ENCODE measurements at regions not wholly inside any gene's neighbourhood (a gene's known extent, or its start where the extent isn't known, plus 50 kb on each side); places are given as distances from the start of the nearest gene placed in this dataset.

DNA sequence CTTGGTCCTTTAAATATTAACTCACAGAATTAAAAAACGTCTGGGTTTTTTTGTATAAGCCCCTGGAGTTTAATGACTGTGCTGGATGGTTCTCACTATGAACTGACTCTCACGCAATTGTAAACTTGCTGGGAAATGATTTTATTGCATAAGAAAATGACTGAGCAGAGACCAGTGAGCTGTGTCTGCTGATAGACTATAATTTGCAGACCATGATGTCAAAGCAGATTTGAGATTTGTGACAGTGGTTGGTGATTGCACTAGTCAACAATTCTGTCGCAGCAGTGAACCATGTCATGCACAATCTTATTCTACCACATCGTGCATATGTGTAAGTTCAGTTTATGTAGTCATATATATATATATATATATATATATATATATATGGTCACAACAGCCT lies 85.7 kb upstream of the C9orf72 start:
- H3K27me3 ChIP-seq (replicated peaks in 2 of 5; ENCODE audit: control insufficient read depth in 4 of 5, insufficient read depth in 5 of 5, low read length in 4 of 5), result no peaks in the 10 kb centered on the region
- ChIA-PET CTCF (no interaction called here), POLR2A (no interaction called here)
- no peaks in the 10 kb centered on the region for H3K36me3 ChIP-seq (ENCODE audit: control insufficient read depth in 4 of 4, insufficient read depth in 4 of 4, low read length in 3 of 4)
- no peak overlapping the region for H3K4me3 ChIP-seq (ENCODE audit: control insufficient read depth in 1 of 7, extremely low read depth in 1 of 7, insufficient read depth in 4 of 7, low read depth in 2 of 7, low read length in 6 of 7)
- WGBS (ENCODE audit: insufficient coverage), result 78% methylated on average over 2 of the region's 4 CpGs
- peaks cover 0 to 7% (median 0%) of the 10 kb centered on the region in 4 experiments for H3K4me1 ChIP-seq (ENCODE audit: control extremely low read depth in 1 of 4, control insufficient read depth in 4 of 4, insufficient read depth in 4 of 4, low read length in 3 of 4)
- no peak for DNase-seq
- no peaks in the 10 kb centered on the region for H3K9me3 ChIP-seq (ENCODE audit: control extremely low read depth in 1 of 5, control insufficient read depth in 4 of 5, insufficient read depth in 2 of 5, low read depth in 1 of 5, low read length in 4 of 5)
- no peak overlapping the region for H3K27ac ChIP-seq (ENCODE audit: insufficient read depth in 1 of 2, low read depth in 1 of 2, low read length in 2 of 2, poor library complexity in 1 of 2, severe bottlenecking in 2 of 2)

DNA sequence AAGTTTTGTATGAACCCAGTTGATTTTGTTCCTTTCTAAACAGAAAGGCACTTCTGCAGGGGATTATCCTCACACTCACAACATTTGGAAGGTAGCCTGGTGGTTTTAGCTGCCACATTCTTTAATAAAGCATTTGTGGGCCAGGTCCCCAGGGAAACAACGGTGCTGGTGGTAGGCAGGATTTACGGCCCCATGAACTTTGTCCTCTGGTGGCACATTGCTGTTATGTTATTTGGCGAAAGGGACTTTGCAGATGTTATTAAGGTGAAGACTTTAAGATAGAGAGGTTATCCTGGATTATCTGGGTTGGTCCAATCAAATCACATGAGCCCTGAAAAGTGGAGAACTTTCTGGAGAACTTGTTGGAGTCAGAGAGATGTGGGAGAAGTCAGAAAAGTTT lies 86.3 kb upstream of the C9orf72 start:
- CTCF ChIA-PET, result no interaction called here
- Histone ChIP-seq H3K27ac (ENCODE audit: insufficient read depth in 1 of 2, low read depth in 1 of 2, low read length in 2 of 2, poor library complexity in 1 of 2, severe bottlenecking in 2 of 2) (no peak overlapping the region), H3K4me1 (ENCODE audit: control extremely low read depth in 1 of 4, control insufficient read depth in 4 of 4, insufficient read depth in 4 of 4, low read length in 3 of 4) (peaks cover 0 to 7% (median 0%) of the 10 kb centered on the region in 4 experiments), H3K27me3 (replicated peaks in 2 of 5; ENCODE audit: control insufficient read depth in 4 of 5, insufficient read depth in 5 of 5, low read length in 4 of 5) (no peaks in the 10 kb centered on the region), H3K4me3 (ENCODE audit: control insufficient read depth in 1 of 7, extremely low read depth in 1 of 7, insufficient read depth in 4 of 7, low read depth in 2 of 7, low read length in 6 of 7) (no peak overlapping the region), H3K36me3 (ENCODE audit: control insufficient read depth in 4 of 4, insufficient read depth in 4 of 4, low read length in 3 of 4) (no peaks in the 10 kb centered on the region), H3K9me3 (ENCODE audit: control extremely low read depth in 1 of 5, control insufficient read depth in 4 of 5, insufficient read depth in 2 of 5, low read depth in 1 of 5, low read length in 4 of 5) (no peaks in the 10 kb centered on the region)
- POLR2A ChIA-PET, result no interaction called here
- WGBS (ENCODE audit: insufficient coverage), result 82% methylated on average over 3 of the region's 3 CpGs
- no peak for DNase-seq

DNA sequence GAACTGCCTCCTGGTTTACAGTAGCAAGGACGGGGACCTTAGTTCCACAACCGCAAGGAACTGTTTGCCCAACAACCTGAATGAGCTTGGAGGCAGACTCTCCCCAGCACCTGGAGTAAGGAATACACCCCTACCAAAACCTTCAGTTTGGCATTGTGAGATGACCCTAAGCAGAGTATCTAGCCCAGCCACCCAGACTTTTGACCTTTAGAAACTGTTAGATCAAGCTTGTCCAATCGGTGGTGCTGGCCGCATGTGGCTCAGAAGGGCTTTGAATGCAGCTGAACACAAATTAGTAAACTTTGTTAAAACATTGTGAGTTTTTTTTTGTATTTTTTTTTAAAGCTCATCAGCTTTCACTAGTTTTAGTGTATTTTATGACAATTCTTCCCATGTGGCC lies 86.9 kb upstream of the C9orf72 start:
- Histone ChIP-seq H3K9me3 (ENCODE audit: control extremely low read depth in 1 of 5, control insufficient read depth in 4 of 5, insufficient read depth in 2 of 5, low read depth in 1 of 5, low read length in 4 of 5) (no peaks in the 10 kb centered on the region), H3K4me3 (ENCODE audit: control insufficient read depth in 1 of 7, extremely low read depth in 1 of 7, insufficient read depth in 4 of 7, low read depth in 2 of 7, low read length in 6 of 7) (no peak overlapping the region), H3K4me1 (ENCODE audit: control extremely low read depth in 1 of 4, control insufficient read depth in 4 of 4, insufficient read depth in 4 of 4, low read length in 3 of 4) (peaks cover 0 to 4% (median 0%) of the 10 kb centered on the region in 4 experiments), H3K27me3 (replicated peaks in 2 of 5; ENCODE audit: control insufficient read depth in 4 of 5, insufficient read depth in 5 of 5, low read length in 4 of 5) (peaks cover 0 to 1% (median 0%) of the 10 kb centered on the region in 5 experiments), H3K36me3 (ENCODE audit: control insufficient read depth in 4 of 4, insufficient read depth in 4 of 4, low read length in 3 of 4) (no peaks in the 10 kb centered on the region), H3K27ac (ENCODE audit: insufficient read depth in 1 of 2, low read depth in 1 of 2, low read length in 2 of 2, poor library complexity in 1 of 2, severe bottlenecking in 2 of 2) (no peak overlapping the region)
- DNase-seq, result no peak
- ChIA-PET CTCF (no interaction called here), POLR2A (no interaction called here)
- 100% methylated on average over 4 of the region's 4 CpGs for WGBS (ENCODE audit: insufficient coverage)

DNA sequence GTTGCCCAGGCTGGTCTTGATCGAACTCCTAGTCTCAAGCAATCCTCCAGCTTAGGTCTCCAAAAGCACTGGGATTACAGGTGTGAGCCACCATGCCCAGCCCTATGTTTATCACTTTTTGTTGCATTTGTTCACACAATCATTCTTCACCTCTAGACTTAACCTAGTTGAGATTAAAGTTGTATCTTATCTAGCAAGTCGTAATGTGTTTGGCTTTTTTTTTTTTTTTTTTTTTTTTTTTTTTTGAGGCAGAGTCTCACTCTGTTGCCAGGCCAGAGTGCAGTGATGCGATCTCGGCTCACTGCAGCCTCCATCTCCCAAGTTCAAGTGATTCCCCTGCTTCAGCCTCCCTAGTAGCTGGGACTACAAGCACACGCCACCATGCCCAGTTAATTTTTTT lies 90.2 kb upstream of the C9orf72 start:
- no peak overlapping the region for H3K4me3 ChIP-seq (ENCODE audit: control insufficient read depth in 1 of 7, extremely low read depth in 1 of 7, insufficient read depth in 4 of 7, low read depth in 2 of 7, low read length in 6 of 7)
- H3K9me3 ChIP-seq (ENCODE audit: control extremely low read depth in 1 of 5, control insufficient read depth in 4 of 5, insufficient read depth in 2 of 5, low read depth in 1 of 5, low read length in 4 of 5), result no peaks in the 10 kb centered on the region
- H3K27ac ChIP-seq (ENCODE audit: insufficient read depth in 1 of 2, low read depth in 1 of 2, low read length in 2 of 2, poor library complexity in 1 of 2, severe bottlenecking in 2 of 2), result no peak overlapping the region
- ChIA-PET POLR2A (no interaction called here), CTCF (interaction anchor here (0.7 kb wide), 1 partner anchor 133 kb away, joined by 3 read pairs; no protein-coding TSS in a partner anchor)
- 95% methylated on average over 4 of the region's 5 CpGs for WGBS (ENCODE audit: insufficient coverage)
- no peaks in the 10 kb centered on the region for H3K4me1 ChIP-seq (ENCODE audit: control extremely low read depth in 1 of 4, control insufficient read depth in 4 of 4, insufficient read depth in 4 of 4, low read length in 3 of 4)
- no peak for DNase-seq
- H3K27me3 ChIP-seq (replicated peaks in 2 of 5; ENCODE audit: control insufficient read depth in 4 of 5, insufficient read depth in 5 of 5, low read length in 4 of 5), result peaks cover 0 to 2% (median 0%) of the 10 kb centered on the region in 5 experiments
- H3K36me3 ChIP-seq (ENCODE audit: control insufficient read depth in 4 of 4, insufficient read depth in 4 of 4, low read length in 3 of 4), result no peaks in the 10 kb centered on the region

DNA sequence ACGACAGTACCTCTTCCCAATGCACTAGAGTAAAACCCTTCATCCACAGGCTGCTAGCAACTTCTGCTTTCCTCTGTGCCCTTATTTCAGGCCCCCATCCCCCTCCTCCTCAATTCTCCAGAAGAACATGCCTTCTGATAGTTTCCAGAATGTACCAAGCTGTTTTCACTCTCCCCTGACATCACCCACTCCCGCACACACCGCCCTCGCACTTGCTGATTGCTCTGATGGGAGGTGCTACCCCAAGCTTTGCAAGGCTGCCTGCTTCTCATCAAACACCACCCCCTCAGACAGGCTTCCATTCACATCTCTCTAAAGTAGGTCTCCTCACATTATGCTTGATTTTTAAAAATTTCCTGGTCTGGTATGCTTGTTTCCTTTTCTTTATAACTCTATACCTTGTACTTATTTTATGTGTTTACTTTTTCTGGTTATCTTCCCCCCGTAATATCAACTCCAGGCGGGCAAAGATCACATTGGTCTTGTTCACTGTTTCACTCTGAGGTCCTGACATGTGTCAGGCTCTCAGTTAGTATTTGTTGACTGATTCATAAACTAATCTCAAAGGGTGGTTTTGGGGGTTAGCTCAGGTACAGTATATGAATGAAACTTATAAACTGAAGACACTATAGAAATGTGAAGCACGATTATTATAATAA lies 91.0 kb upstream of the C9orf72 start:
- CTCF ChIA-PET, result no interaction called here
- WGBS (ENCODE audit: insufficient coverage), result 89% methylated on average over 5 of the region's 7 CpGs
- H3K9me3 ChIP-seq (ENCODE audit: control extremely low read depth in 1 of 5, control insufficient read depth in 4 of 5, insufficient read depth in 2 of 5, low read depth in 1 of 5, low read length in 4 of 5), result no peaks in the 10 kb centered on the region
- no peaks in the 10 kb centered on the region for H3K4me1 ChIP-seq (ENCODE audit: control extremely low read depth in 1 of 4, control insufficient read depth in 4 of 4, insufficient read depth in 4 of 4, low read length in 3 of 4)
- no peaks in the 10 kb centered on the region for H3K36me3 ChIP-seq (ENCODE audit: control insufficient read depth in 4 of 4, insufficient read depth in 4 of 4, low read length in 3 of 4)
- H3K27me3 ChIP-seq (replicated peaks in 2 of 5; ENCODE audit: control insufficient read depth in 4 of 5, insufficient read depth in 5 of 5, low read length in 4 of 5), result peaks cover 0 to 2% (median 0%) of the 10 kb centered on the region in 5 experiments
- no peak for DNase-seq
- POLR2A ChIA-PET, result no interaction called here
- H3K4me3 ChIP-seq (ENCODE audit: control insufficient read depth in 1 of 7, extremely low read depth in 1 of 7, insufficient read depth in 4 of 7, low read depth in 2 of 7, low read length in 6 of 7), result no peak overlapping the region
- no peak overlapping the region for H3K27ac ChIP-seq (ENCODE audit: insufficient read depth in 1 of 2, low read depth in 1 of 2, low read length in 2 of 2, poor library complexity in 1 of 2, severe bottlenecking in 2 of 2)

DNA sequence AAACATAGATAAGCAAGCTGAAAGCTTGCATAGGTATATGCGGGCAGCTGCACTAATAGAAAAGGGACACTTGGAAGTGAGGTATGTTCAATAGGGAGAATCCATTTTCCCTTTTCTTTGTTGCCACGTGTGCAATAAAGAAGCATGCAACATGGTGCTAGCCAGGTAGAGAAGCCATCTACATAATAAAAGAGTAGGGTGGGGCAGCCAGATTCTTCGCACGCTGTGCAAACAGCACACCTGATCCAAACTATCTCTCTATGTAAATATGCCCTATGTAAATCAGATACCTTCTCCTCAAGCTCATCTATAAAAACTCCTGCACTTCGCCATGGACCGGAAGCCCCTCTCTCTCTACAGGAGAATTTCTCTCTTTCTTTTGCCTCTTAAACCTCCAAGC lies 91.9 kb upstream of the C9orf72 start:
- POLR2A ChIA-PET, result no interaction called here
- Histone ChIP-seq H3K27ac (ENCODE audit: insufficient read depth in 1 of 2, low read depth in 1 of 2, low read length in 2 of 2, poor library complexity in 1 of 2, severe bottlenecking in 2 of 2) (no peak overlapping the region), H3K4me3 (ENCODE audit: control insufficient read depth in 1 of 7, extremely low read depth in 1 of 7, insufficient read depth in 4 of 7, low read depth in 2 of 7, low read length in 6 of 7) (no peak overlapping the region), H3K4me1 (ENCODE audit: control extremely low read depth in 1 of 4, control insufficient read depth in 4 of 4, insufficient read depth in 4 of 4, low read length in 3 of 4) (no peaks in the 10 kb centered on the region), H3K9me3 (ENCODE audit: control extremely low read depth in 1 of 5, control insufficient read depth in 4 of 5, insufficient read depth in 2 of 5, low read depth in 1 of 5, low read length in 4 of 5) (no peaks in the 10 kb centered on the region), H3K36me3 (ENCODE audit: control insufficient read depth in 4 of 4, insufficient read depth in 4 of 4, low read length in 3 of 4) (no peaks in the 10 kb centered on the region), H3K27me3 (replicated peaks in 2 of 5; ENCODE audit: control insufficient read depth in 4 of 5, insufficient read depth in 5 of 5, low read length in 4 of 5) (peaks cover 0 to 2% (median 0%) of the 10 kb centered on the region in 5 experiments)
- CTCF ChIA-PET, result interaction anchor here (1.2 kb wide), 1 partner anchor 8 kb away, joined by 3 read pairs; no protein-coding TSS in a partner anchor
- no peak for DNase-seq
- WGBS (ENCODE audit: insufficient coverage), result 97% methylated on average over 6 of the region's 6 CpGs

DNA sequence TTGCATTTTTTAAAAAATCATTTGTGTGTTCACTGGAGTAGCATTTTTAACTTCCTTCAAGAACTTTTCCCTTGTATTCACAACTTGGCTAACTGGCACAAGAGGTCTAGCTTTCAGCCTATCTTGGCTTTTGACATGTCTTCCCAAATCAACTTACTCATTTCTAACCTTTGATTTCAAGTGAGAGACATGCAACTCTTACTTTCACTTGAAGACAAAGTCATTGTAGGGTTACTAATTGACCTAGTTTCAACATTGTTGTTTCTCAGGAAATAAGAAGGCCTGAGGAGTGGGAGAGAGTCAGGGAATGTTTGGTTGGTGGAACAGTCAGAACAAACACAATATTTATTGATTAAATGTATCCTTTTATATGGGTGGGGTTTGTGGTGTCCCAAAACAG lies 95.0 kb upstream of the C9orf72 start:
- H3K4me3 ChIP-seq (ENCODE audit: control insufficient read depth in 1 of 7, extremely low read depth in 1 of 7, insufficient read depth in 4 of 7, low read depth in 2 of 7, low read length in 6 of 7), result no peak overlapping the region
- no peaks in the 10 kb centered on the region for H3K9me3 ChIP-seq (ENCODE audit: control extremely low read depth in 1 of 5, control insufficient read depth in 4 of 5, insufficient read depth in 2 of 5, low read depth in 1 of 5, low read length in 4 of 5)
- ChIA-PET CTCF (no interaction called here), POLR2A (no interaction called here)
- no peaks in the 10 kb centered on the region for H3K36me3 ChIP-seq (ENCODE audit: control insufficient read depth in 4 of 4, insufficient read depth in 4 of 4, low read length in 3 of 4)
- peaks cover 0 to 2% (median 0%) of the 10 kb centered on the region in 5 experiments for H3K27me3 ChIP-seq (replicated peaks in 2 of 5; ENCODE audit: control insufficient read depth in 4 of 5, insufficient read depth in 5 of 5, low read length in 4 of 5)
- no peak overlapping the region for H3K27ac ChIP-seq (ENCODE audit: insufficient read depth in 1 of 2, low read depth in 1 of 2, low read length in 2 of 2, poor library complexity in 1 of 2, severe bottlenecking in 2 of 2)
- H3K4me1 ChIP-seq (ENCODE audit: control extremely low read depth in 1 of 4, control insufficient read depth in 4 of 4, insufficient read depth in 4 of 4, low read length in 3 of 4), result peaks cover 0 to 4% (median 0%) of the 10 kb centered on the region in 4 experiments
- DNase-seq, result no peak
